ENCODE measurements at regions not wholly inside any gene's neighbourhood (a gene's known extent, or its start where the extent isn't known, plus 50 kb on each side); places are given as distances from the start of the nearest gene placed in this dataset.
"Not testable (repeated sequence)": the region's sequence is repeated elsewhere in the genome, so short reads cannot be mapped to it uniquely, and the experiment has no call there.

GRCh38 chr9:13907842-13908241 is 406.1 kb downstream of the NFIB start:
- not testable (repeated sequence) for ATAC-seq (replicated peaks); DNase-seq; H3K36me3 Mint-ChIP-seq; H3K4me3 Mint-ChIP-seq; H3K27me3 Mint-ChIP-seq; H3K27ac Mint-ChIP-seq; H3K4me1 Mint-ChIP-seq; H3K9me3 Mint-ChIP-seq

DNA sequence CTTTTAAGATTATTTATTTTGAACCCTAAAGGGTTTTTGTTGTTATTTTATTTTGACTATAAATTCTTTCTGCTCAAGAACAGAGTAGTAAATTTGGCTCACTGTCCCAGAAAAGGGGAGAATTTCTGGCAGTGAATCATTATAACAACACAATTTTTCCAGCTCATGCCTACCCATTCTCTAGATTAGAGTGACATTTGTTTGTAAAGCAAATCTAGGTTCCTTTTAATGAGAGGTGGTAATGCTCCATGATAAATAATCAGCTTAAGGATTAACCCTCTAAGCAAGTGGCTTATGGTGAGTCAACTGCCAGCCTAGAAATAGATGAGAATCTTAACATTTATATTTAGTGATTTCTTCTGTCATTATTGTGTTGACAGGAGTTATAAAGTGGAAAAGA is 409.2 kb downstream of the NFIB start:
- Mint-ChIP-seq H3K4me3 (no peak overlapping the region), H3K27me3 (no peaks in the 10 kb centered on the region), H3K9me3 (peaks cover 5 to 8% of the 10 kb centered on the region in 2 donors), H3K36me3 (no peaks in the 10 kb centered on the region), H3K27ac (no peak overlapping the region), H3K4me1 (no peaks in the 10 kb centered on the region)
- no peak for ATAC-seq (replicated peaks)
- DNase-seq = no peak

DNA sequence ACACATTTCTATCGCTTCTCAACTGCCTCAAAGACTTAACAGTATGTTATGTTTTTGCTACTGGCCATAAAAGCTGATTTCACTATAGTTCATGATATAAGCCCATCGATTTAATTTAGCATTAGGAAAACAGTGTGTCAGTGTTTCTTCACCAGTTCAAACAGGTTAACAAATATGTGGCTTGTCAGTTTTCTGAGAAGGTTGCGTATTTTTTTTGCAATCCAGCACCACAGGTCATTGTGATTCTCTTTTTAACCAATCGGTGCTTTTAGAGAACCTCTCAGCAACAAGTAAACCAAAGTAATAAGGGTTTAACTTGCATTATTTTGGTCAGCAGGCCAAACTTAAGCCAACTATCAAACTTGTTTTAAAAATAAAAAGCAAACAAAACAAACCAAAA is 409.6 kb downstream of the NFIB start:
- Mint-ChIP-seq H3K4me1 (no peaks in the 10 kb centered on the region), H3K36me3 (no peaks in the 10 kb centered on the region), H3K27ac (no peak overlapping the region), H3K9me3 (peaks cover 5 to 8% of the 10 kb centered on the region in 2 donors), H3K27me3 (no peaks in the 10 kb centered on the region), H3K4me3 (no peak overlapping the region)
- ATAC-seq (replicated peaks) (no peak), DNase-seq (no peak)

DNA sequence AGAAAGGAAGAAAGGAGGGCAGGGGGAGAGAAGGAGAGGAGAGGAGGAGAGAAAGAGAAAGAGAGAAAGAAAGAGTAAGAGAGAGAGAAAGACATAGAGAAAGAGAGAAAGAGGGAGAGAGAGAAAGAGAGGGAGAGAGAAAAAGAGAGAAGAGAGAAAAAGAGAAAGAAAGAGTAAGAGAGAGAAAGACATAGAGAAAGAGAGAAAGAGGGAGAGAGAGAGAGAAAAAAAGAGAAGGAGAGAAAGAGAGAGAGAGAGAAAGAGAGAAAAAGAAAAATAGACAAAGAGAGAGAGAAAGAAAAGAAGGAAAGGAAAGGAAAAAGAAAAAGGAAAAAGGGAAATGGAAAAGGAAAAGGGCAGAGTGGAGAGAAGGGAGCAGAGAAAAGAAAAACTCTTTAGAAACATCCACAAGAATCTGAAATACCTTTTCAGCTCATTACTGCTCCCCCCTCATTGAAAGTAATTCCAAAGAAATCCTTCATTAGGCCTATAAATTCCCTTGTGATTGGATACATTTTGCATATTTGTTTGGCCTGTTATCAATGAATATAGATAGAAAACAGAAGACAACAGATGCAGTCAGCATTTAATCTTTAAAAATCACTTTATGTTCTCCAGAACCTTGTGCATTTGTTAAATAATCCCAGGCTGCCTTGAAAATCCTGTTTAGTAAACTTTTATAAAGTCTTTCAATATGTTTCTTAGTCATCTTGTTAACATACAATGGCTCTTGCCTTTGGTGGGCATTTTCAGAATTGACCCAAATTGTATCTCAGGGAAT is 411.5 kb downstream of the NFIB start:
- Mint-ChIP-seq H3K27ac (no peak overlapping the region), H3K27me3 (no peaks in the 10 kb centered on the region), H3K36me3 (no peaks in the 10 kb centered on the region), H3K4me1 (no peaks in the 10 kb centered on the region), H3K9me3 (peaks cover 4 to 8% of the 10 kb centered on the region in 2 donors), H3K4me3 (no peak overlapping the region)
- ATAC-seq (replicated peaks) (no peak), DNase-seq (no peak)

- Mint-ChIP-seq H3K4me3 (no peak overlapping the region), H3K36me3 (no peaks in the 10 kb centered on the region), H3K27me3 (no peaks in the 10 kb centered on the region), H3K9me3 (peaks cover 0 to 4% of the 10 kb centered on the region in 2 donors), H3K4me1 (no peaks in the 10 kb centered on the region), H3K27ac (no peak overlapping the region)
- no peak for DNase-seq
- no peak for ATAC-seq (replicated peaks)
Observed at GRCh38 chr9:13901176-13901575, 412.8 kb downstream of the NFIB start.

DNA sequence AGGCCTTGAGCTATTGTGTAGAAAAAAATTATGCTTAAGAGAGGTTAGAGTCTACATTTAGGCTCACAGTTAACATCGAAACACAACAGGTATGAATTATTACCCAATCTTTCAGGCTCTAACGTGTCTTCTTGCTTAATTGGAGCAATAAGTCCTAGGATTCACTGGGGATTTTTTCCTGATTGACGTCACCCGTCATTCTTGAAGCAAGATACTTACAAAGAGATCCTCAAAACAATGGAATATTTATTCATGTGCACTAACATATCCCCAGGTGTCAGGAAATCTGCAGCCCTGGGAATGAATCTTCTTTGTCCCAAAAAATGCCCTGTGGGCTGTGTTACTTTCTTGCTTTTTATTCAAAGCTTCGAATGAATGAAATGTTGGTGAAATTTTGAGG is 413.5 kb downstream of the NFIB start:
- Mint-ChIP-seq H3K9me3 (peaks cover 0 to 4% of the 10 kb centered on the region in 2 donors), H3K36me3 (no peaks in the 10 kb centered on the region)
- no peak for ATAC-seq (replicated peaks)

DNA sequence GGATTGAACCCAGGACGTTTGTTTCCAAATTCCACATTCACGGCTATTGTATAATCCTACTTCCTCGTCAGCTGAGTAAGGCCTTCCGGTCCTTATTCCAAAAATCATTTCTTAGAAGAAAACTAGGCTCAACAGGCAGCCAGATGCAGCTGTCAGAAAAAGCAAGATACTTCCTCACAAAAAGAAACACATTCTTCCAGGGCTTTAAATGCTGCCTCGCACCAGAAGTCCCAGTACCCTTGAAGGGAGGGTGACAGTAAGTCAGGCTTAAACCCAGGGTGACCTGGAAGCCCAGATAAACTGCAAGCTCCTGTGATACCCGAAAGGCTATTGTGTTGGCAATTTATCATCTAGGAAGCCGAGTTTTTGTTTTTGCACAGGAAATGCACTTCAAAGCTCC is 414.0 kb downstream of the NFIB start:
- ATAC-seq (replicated peaks) = no peak
- H3K27ac Mint-ChIP-seq = no peak overlapping the region
- H3K4me1 Mint-ChIP-seq = no peaks in the 10 kb centered on the region
- DNase-seq = no peak
- no peaks in the 10 kb centered on the region for H3K36me3 Mint-ChIP-seq
- H3K9me3 Mint-ChIP-seq = peaks cover 0 to 4% of the 10 kb centered on the region in 2 donors
- H3K27me3 Mint-ChIP-seq = no peaks in the 10 kb centered on the region
- no peak overlapping the region for H3K4me3 Mint-ChIP-seq

More for the DNA sequence above, 413.5 kb downstream of the NFIB start:
- no peaks in the 10 kb centered on the region for H3K27me3 Mint-ChIP-seq
- DNase-seq = no peak
- H3K27ac Mint-ChIP-seq = no peak overlapping the region
- H3K4me1 Mint-ChIP-seq = no peaks in the 10 kb centered on the region
- no peak overlapping the region for H3K4me3 Mint-ChIP-seq

DNA sequence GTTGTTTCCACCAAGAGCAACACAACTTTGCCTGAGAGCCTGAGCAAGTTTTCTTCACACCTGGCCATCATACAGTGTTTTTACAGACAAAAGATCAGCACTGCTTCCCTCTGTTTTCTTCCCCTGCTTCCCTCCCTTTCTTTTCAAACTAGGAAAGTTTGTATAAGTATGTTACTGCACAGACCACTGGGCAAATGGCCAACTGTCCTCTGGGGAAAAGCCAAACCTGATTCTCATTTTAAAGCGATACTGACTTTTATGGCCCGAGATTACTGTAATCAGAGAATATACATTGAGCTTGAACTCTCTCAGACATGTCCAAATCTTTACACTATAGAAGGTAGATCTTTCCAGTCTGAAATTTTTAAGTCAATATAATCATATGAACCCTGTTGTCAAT is 415.0 kb downstream of the NFIB start:
- Mint-ChIP-seq H3K27ac (no peak overlapping the region), H3K36me3 (no peaks in the 10 kb centered on the region), H3K4me3 (no peak overlapping the region), H3K4me1 (no peaks in the 10 kb centered on the region), H3K27me3 (no peaks in the 10 kb centered on the region), H3K9me3 (peaks cover 0 to 4% of the 10 kb centered on the region in 2 donors)
- ATAC-seq (replicated peaks) = no peak
- DNase-seq = no peak

- no peak for DNase-seq
- Mint-ChIP-seq H3K36me3 (no peaks in the 10 kb centered on the region), H3K27me3 (no peaks in the 10 kb centered on the region), H3K27ac (no peak overlapping the region), H3K4me1 (no peaks in the 10 kb centered on the region), H3K4me3 (no peak overlapping the region), H3K9me3 (peaks cover 0 to 3% of the 10 kb centered on the region in 2 donors)
- no peak for ATAC-seq (replicated peaks)
Observed at GRCh38 chr9:13896922-13897835, 416.8 kb downstream of the NFIB start.

GRCh38 chr9:13896047-13896446 is 417.9 kb downstream of the NFIB start:
- Mint-ChIP-seq H3K4me3 (no peak overlapping the region), H3K27me3 (no peaks in the 10 kb centered on the region), H3K4me1 (no peaks in the 10 kb centered on the region), H3K27ac (no peak overlapping the region), H3K36me3 (no peaks in the 10 kb centered on the region), H3K9me3 (peaks cover 0 to 3% of the 10 kb centered on the region in 2 donors)
- DNase-seq (no peak), ATAC-seq (replicated peaks) (no peak)

GRCh38 chr9:13885258-13885657 is 428.7 kb downstream of the NFIB start:
- ATAC-seq (replicated peaks) = no peak
- Mint-ChIP-seq H3K27ac (no peak overlapping the region), H3K27me3 (no peaks in the 10 kb centered on the region), H3K4me1 (no peaks in the 10 kb centered on the region), H3K4me3 (no peak overlapping the region), H3K36me3 (no peaks in the 10 kb centered on the region), H3K9me3 (peaks cover 7 to 8% of the 10 kb centered on the region in 2 donors)
- DNase-seq = no peak

GRCh38 chr9:13879981-13880380 is 434.0 kb downstream of the NFIB start:
- no peaks in the 10 kb centered on the region for H3K36me3 Mint-ChIP-seq
- H3K9me3 Mint-ChIP-seq = peaks cover 7 to 8% of the 10 kb centered on the region in 2 donors
- no peak for DNase-seq
- ATAC-seq (replicated peaks) = no peak
- H3K4me3 Mint-ChIP-seq = no peak overlapping the region
- H3K27ac Mint-ChIP-seq = no peak overlapping the region
- H3K4me1 Mint-ChIP-seq = no peaks in the 10 kb centered on the region
- H3K27me3 Mint-ChIP-seq = no peaks in the 10 kb centered on the region

DNA sequence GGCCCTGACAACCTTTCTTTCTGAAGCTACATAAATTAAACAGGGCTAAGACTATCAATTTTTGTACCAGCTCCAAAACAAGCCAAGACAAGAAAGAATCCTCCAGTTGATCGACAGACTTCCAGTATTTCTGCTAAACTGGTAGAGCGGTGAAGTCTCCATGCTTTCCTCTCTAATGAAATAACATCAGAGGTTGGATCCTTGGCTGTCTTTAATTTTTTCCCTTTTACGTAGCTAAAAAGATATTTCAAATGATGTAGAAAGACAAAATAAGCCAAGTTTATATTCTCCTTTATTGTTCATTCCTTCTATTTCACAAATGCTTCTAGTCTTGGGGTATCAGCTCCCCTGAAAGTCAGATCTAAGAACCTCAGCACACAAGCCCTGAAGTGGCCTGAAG is 434.9 kb downstream of the NFIB start:
- H3K36me3 Mint-ChIP-seq = no peaks in the 10 kb centered on the region
- no peak overlapping the region for H3K4me3 Mint-ChIP-seq
- DNase-seq (no peak), ATAC-seq (replicated peaks) (no peak)
- peaks cover 4 to 5% of the 10 kb centered on the region in 2 donors for H3K9me3 Mint-ChIP-seq
- no peaks in the 10 kb centered on the region for H3K27me3 Mint-ChIP-seq
- H3K27ac Mint-ChIP-seq = no peak overlapping the region
- no peaks in the 10 kb centered on the region for H3K4me1 Mint-ChIP-seq

DNA sequence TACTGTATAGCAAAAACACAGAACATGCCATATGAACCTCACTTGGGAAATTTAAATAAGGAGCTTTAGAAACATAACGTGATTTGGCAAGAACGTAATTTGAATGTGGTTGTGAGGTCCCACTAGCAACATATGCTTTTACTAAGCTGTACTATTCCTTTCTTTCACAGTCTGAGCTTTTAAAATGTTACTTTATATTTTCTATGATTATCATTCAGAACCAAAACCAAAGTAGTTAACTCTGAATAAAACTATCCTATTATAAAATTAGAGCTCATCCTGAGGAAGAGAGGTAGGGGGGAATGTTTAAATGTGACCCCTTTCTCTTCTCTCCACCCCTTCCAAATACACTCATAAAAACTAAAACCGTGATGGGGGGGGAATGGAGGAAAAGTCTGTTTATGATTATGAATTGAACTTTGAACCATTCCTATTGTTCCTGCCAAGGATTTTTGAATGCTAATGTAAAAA is 435.7 kb downstream of the NFIB start:
- Mint-ChIP-seq H3K4me3 (no peak overlapping the region), H3K4me1 (no peaks in the 10 kb centered on the region), H3K27me3 (no peaks in the 10 kb centered on the region), H3K27ac (no peak overlapping the region), H3K36me3 (no peaks in the 10 kb centered on the region), H3K9me3 (peaks cover 5 to 7% of the 10 kb centered on the region in 2 donors)
- ATAC-seq (replicated peaks) (no peak), DNase-seq (no peak)

DNA sequence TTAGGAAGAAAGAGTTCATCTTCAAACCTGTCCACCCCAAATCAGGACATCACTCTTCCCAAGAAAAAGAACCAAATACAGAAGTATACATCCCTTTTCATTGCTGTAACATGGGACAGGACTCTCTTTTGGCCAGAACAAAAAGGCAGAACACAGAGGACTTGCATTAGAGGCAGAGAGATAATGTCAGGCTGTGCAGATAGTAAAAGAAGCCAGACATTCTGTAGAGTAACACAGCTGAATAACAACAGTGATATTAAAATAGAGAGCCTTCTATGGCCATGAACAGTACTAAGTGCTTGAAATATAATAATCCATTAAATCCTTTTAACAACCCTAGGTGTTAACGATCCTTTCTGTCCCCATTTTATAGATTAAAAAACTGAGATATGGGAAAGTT is 437.2 kb downstream of the NFIB start:
- Mint-ChIP-seq H3K9me3 (peaks cover 5 to 7% of the 10 kb centered on the region in 2 donors), H3K4me3 (no peak overlapping the region), H3K27ac (no peak overlapping the region), H3K4me1 (no peaks in the 10 kb centered on the region), H3K27me3 (no peaks in the 10 kb centered on the region), H3K36me3 (no peaks in the 10 kb centered on the region)
- no peak for ATAC-seq (replicated peaks)
- no peak for DNase-seq
